HG03354 (cell line): ENCODE measurements at regions not wholly inside any gene's neighbourhood (a gene's known extent, or its start where the extent isn't known, plus 50 kb on each side); places are given as distances from the start of the nearest gene placed in this dataset.
"Not testable (repeated sequence)": the region's sequence is repeated elsewhere in the genome, so short reads cannot be mapped to it uniquely, and the experiment has no call there.

Experiments used
- ATAC-seq: cut with Tn5 transposase; IDR thresholded peaks from one replicate; pipeline ENCODE4 v1.9.1; 2021; ENCODE audit warnings: mild to moderate bottlenecking; ENCODE audit not compliant: unreplicated experiment, poor library complexity, severe bottlenecking

- ATAC-seq = no peak
These were observed 286.6 kb downstream of the COL11A1 start for GRCh38 chr1:102821707-102822106.

GRCh38 chr1:102800406-102800805 lies 307.9 kb downstream of the COL11A1 start:
- ATAC-seq = no peak

GRCh38 chr1:102799496-102799895 lies 308.8 kb downstream of the COL11A1 start:
- ATAC-seq = no peak

- no peak for ATAC-seq
These were observed 309.6 kb downstream of the COL11A1 start for GRCh38 chr1:102798718-102799117.

GRCh38 chr1:102796429-102796828 lies 311.9 kb downstream of the COL11A1 start:
- ATAC-seq = no peak

- no peak for ATAC-seq
These were observed 317.3 kb downstream of the COL11A1 start for GRCh38 chr1:102790997-102791396.

GRCh38 chr1:102789951-102790350 lies 318.4 kb downstream of the COL11A1 start:
- ATAC-seq = not testable (repeated sequence)

DNA sequence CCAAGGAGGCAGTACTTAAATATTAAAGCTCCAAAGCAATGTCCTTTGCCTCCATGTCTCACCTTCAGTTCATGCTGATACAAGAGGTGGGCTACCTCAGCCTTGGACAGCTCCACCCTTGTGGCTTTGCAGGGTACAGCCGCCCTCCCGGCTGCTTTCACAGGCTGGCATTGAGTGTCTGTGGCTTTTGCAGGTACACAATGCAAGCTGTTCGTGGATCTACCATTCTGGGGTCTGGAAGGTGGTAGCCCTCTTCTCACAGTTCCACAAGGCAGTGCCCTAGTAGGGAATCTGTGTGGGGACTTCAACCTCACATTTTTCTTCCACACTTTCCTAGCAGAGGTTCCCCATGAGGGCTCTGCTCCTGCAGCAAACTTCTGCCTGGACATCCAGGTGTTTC lies 324.8 kb downstream of the COL11A1 start:
- no peak for ATAC-seq

- ATAC-seq = no peak
These were observed 326.2 kb downstream of the COL11A1 start for GRCh38 chr1:102782144-102782543.

- ATAC-seq = no peak
These were observed 332.3 kb downstream of the COL11A1 start for GRCh38 chr1:102776071-102776470.

DNA sequence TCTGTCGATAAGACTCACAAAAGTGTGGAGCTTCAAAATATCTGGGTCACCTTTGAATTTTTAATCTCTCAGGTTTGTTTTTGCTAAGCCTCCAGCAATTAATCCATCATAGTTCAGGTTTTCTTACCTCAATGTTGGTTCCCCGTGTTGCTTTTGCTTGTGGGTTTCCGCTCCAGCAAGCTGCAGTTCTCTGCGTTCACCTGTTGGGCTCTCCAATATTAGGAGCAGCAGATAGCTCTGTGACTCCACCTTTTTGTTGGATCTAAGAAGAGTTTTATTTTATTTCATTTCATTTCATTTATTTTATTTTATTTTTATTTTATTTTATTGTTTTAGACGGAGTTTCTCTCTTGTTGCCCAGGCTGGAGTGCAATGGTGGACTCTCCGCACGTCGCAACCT lies 335.5 kb downstream of the COL11A1 start:
- no peak for ATAC-seq

- no peak for ATAC-seq
These were observed 349.9 kb downstream of the COL11A1 start for GRCh38 chr1:102758418-102758817.

DNA sequence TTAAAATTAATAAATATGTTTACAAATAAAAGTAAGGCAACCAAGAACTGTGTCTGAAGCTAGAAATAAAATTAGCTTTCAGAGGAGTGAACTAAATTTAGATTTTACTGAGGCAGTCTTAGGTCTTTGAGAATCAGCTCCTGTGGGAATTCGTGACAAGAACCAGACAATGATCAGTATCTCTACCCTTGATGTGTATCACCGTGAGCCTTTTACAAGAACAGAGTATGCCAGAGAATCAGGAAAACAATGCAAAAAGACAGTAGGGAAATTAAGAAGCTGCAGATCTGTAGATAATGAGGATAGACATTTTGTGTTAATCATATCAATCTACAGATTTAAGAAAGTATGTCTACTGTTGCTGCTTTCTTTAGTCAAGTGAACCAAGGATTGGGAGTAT lies 351.0 kb downstream of the COL11A1 start:
- ATAC-seq = no peak

DNA sequence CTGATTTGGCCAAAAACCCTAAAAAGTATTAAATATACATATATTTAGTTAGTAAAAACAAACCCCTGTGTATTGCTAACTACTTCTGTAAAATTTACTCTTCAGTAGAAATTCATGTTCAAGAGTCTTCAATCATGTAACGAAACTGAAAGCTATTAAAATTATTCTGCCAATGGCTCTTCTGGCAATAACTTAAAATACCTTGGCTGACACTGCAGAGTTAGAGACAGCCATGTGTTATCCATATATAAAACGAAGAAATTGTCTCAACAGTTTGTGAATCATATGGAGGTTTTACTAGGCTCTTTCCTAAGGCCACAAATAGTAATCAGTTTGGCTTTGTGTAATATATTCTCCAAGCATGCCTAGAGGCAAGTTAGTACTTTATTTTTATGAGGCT lies 357.2 kb downstream of the COL11A1 start:
- no peak for ATAC-seq

DNA sequence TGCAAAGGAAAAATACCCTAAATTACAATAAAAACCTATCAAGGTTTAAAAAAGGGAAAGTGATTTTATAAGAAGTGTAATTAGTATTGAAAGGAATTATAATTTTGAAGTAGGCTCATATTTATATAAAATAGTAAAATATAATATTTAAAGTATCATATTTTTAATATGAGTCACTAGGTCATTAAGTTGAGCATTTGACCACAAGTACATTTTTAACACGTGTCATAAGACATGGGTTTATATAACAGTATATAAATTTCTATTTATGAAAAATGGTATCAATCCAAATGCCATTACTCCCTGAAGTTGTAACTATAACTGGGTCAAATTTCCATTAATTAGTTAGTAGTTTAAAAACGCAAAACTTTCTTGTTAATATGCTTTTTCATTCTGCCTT lies 365.9 kb downstream of the COL11A1 start:
- ATAC-seq = no peak

GRCh38 chr1:102733491-102734236 lies 374.7 kb downstream of the COL11A1 start:
- no peak for ATAC-seq

- ATAC-seq = no peak
These were observed 375.4 kb downstream of the COL11A1 start for GRCh38 chr1:102732927-102733326.

GRCh38 chr1:102726417-102726816 lies 381.9 kb downstream of the COL11A1 start:
- no peak for ATAC-seq

DNA sequence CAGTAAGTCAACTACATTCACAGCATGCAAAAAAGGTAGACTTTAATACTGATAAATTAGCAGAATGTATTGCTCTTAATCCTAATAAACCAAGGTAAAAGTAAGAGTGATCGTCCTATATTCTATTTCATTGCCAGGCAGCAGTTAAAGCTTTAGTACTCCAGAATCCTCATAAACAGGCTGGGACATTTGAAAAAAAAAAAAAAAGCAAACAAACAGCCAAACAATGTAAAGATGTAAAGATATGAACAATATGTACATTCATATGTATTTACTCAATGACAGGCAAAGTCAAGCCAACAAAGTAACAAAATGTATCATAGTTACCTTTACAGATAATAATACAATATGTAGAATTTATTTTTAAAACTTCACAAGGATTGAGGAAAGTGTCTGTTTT lies 383.6 kb downstream of the COL11A1 start:
- no peak for ATAC-seq

DNA sequence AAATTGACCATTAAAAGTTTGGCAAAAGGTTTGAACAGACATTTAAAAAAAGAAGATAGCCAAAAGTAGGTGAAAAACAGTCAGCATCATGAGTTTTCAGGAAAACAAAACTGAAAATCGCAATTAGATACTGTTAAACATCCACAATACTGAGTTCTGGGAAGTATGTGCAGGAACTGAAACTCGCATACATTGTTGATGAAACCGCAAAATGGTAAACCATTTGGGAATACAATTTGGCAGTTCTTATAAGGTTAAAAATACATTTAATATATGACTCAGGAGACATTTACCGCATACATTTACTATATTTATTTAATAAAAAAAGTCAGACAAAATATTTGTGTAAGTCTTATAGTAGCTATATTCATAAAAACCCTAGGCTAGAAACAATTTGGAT lies 393.2 kb downstream of the COL11A1 start:
- ATAC-seq = no peak

GRCh38 chr1:102699524-102699923 lies 408.8 kb downstream of the COL11A1 start:
- no peak for ATAC-seq

GRCh38 chr1:102693345-102693744 lies 415.0 kb downstream of the COL11A1 start:
- no peak for ATAC-seq
